ENCODE measurements at regions not wholly inside any gene's neighbourhood (a gene's known extent, or its start where the extent isn't known, plus 50 kb on each side); places are given as distances from the start of the nearest gene placed in this dataset.

GRCh38 chr1:98002288-98002687 is 81.5 kb upstream of the DPYD start:
- Histone ChIP-seq H4K20me1 (ENCODE audit: control insufficient read depth, insufficient read depth, low read depth, low read length) (no peaks in the 10 kb centered on the region), H3K9me2 (replicated peaks; ENCODE audit: control insufficient read depth, low read length) (no peaks in the 10 kb centered on the region), H3K27ac (ENCODE audit: low read depth, low read length) (no peak overlapping the region), H3K27me3 (ENCODE audit: control insufficient read depth, low read length) (no peaks in the 10 kb centered on the region), H3K79me2 (ENCODE audit: control insufficient read depth, low read length) (no peaks in the 10 kb centered on the region), H3K36me3 (ENCODE audit: control insufficient read depth, low read length) (no peaks in the 10 kb centered on the region), H3K4me1 (ENCODE audit: control insufficient read depth, low read length) (no peaks in the 10 kb centered on the region), H3K4me2 (ENCODE audit: low read length) (no peak overlapping the region), H3K9me3 (ENCODE audit: control insufficient read depth, insufficient read depth, low read length) (no peaks in the 10 kb centered on the region), H3F3A (ENCODE audit: control insufficient read depth, insufficient read depth) (no peaks in the 10 kb centered on the region), H3K4me3 (ENCODE audit: low read length) (no peak overlapping the region)
- TF ChIP-seq EZH2phosphoT487 (IDR thresholded peaks at IDR 0.05; ENCODE audit: borderline replicate concordance, low read length) (no peak), CTCF (IDR thresholded peaks at IDR 0.05; ENCODE audit: low read depth, low read length, poor library complexity, severe bottlenecking) (no peak)

- Histone ChIP-seq H3K27ac (ENCODE audit: low read depth, low read length) (no peak overlapping the region), H4K20me1 (ENCODE audit: control insufficient read depth, insufficient read depth, low read depth, low read length) (no peaks in the 10 kb centered on the region), H3F3A (ENCODE audit: control insufficient read depth, insufficient read depth) (no peaks in the 10 kb centered on the region), H3K9me3 (ENCODE audit: control insufficient read depth, insufficient read depth, low read length) (no peaks in the 10 kb centered on the region), H3K36me3 (ENCODE audit: control insufficient read depth, low read length) (no peaks in the 10 kb centered on the region), H3K79me2 (ENCODE audit: control insufficient read depth, low read length) (no peaks in the 10 kb centered on the region), H3K4me2 (ENCODE audit: low read length) (no peak overlapping the region), H3K27me3 (ENCODE audit: control insufficient read depth, low read length) (no peaks in the 10 kb centered on the region), H3K4me1 (ENCODE audit: control insufficient read depth, low read length) (no peaks in the 10 kb centered on the region), H3K4me3 (ENCODE audit: low read length) (no peak overlapping the region), H3K9me2 (replicated peaks; ENCODE audit: control insufficient read depth, low read length) (no peaks in the 10 kb centered on the region)
- TF ChIP-seq CTCF (IDR thresholded peaks at IDR 0.05; ENCODE audit: low read depth, low read length, poor library complexity, severe bottlenecking) = no peak
- no peak for TF ChIP-seq EZH2phosphoT487 (IDR thresholded peaks at IDR 0.05; ENCODE audit: borderline replicate concordance, low read length)
Measured at GRCh38 chr1:98001764-98002163, 80.9 kb upstream of the DPYD start.

GRCh38 chr1:97999320-97999719 is 78.5 kb upstream of the DPYD start:
- Histone ChIP-seq H3K4me2 (ENCODE audit: low read length) (no peak overlapping the region), H3F3A (ENCODE audit: control insufficient read depth, insufficient read depth) (no peaks in the 10 kb centered on the region), H3K9me2 (replicated peaks; ENCODE audit: control insufficient read depth, low read length) (no peaks in the 10 kb centered on the region), H3K79me2 (ENCODE audit: control insufficient read depth, low read length) (no peaks in the 10 kb centered on the region), H3K4me1 (ENCODE audit: control insufficient read depth, low read length) (no peaks in the 10 kb centered on the region), H3K4me3 (ENCODE audit: low read length) (no peak overlapping the region), H3K27me3 (ENCODE audit: control insufficient read depth, low read length) (no peaks in the 10 kb centered on the region), H3K27ac (ENCODE audit: low read depth, low read length) (no peak overlapping the region), H4K20me1 (ENCODE audit: control insufficient read depth, insufficient read depth, low read depth, low read length) (no peaks in the 10 kb centered on the region), H3K9me3 (ENCODE audit: control insufficient read depth, insufficient read depth, low read length) (no peaks in the 10 kb centered on the region), H3K36me3 (ENCODE audit: control insufficient read depth, low read length) (no peaks in the 10 kb centered on the region)
- TF ChIP-seq CTCF (IDR thresholded peaks at IDR 0.05; ENCODE audit: low read depth, low read length, poor library complexity, severe bottlenecking) (no peak), EZH2phosphoT487 (IDR thresholded peaks at IDR 0.05; ENCODE audit: borderline replicate concordance, low read length) (no peak)

- Histone ChIP-seq H4K20me1 (ENCODE audit: control insufficient read depth, insufficient read depth, low read depth, low read length) (no peaks in the 10 kb centered on the region), H3K27me3 (ENCODE audit: control insufficient read depth, low read length) (no peaks in the 10 kb centered on the region), H3K79me2 (ENCODE audit: control insufficient read depth, low read length) (no peaks in the 10 kb centered on the region), H3K36me3 (ENCODE audit: control insufficient read depth, low read length) (no peaks in the 10 kb centered on the region), H3K4me3 (ENCODE audit: low read length) (no peak overlapping the region), H3K4me1 (ENCODE audit: control insufficient read depth, low read length) (no peaks in the 10 kb centered on the region), H3K9me2 (replicated peaks; ENCODE audit: control insufficient read depth, low read length) (no peaks in the 10 kb centered on the region), H3K9me3 (ENCODE audit: control insufficient read depth, insufficient read depth, low read length) (no peaks in the 10 kb centered on the region), H3K27ac (ENCODE audit: low read depth, low read length) (no peak overlapping the region), H3K4me2 (ENCODE audit: low read length) (no peak overlapping the region), H3F3A (ENCODE audit: control insufficient read depth, insufficient read depth) (no peaks in the 10 kb centered on the region)
- TF ChIP-seq CTCF (IDR thresholded peaks at IDR 0.05; ENCODE audit: low read depth, low read length, poor library complexity, severe bottlenecking) (no peak), EZH2phosphoT487 (IDR thresholded peaks at IDR 0.05; ENCODE audit: borderline replicate concordance, low read length) (no peak)
Measured at GRCh38 chr1:97996880-97997279, 76.0 kb upstream of the DPYD start.

Data from DOHH2 (cell line).